ENCODE measurements at regions not wholly inside any gene's neighbourhood (a gene's known extent, or its start where the extent isn't known, plus 50 kb on each side); places are given as distances from the start of the nearest gene placed in this dataset.

GRCh38 chr16:7160093-7160492, 172.6 kb upstream of the RBFOX1 start:
- TF ChIP-seq CTCF (conservative IDR thresholded peaks at IDR 0.05; ENCODE audit: low read depth in 2 of 2) (no peak), NANOG (IDR thresholded peaks at IDR 0.05; ENCODE audit: borderline replicate concordance) (no peak)
